HEK293 (cell line): ENCODE measurements at regions not wholly inside any gene's neighbourhood (a gene's known extent, or its start where the extent isn't known, plus 50 kb on each side); places are given as distances from the start of the nearest gene placed in this dataset.
"Not testable (repeated sequence)": the region's sequence is repeated elsewhere in the genome, so short reads cannot be mapped to it uniquely, and the experiment has no call there.

ENCODE experiments used
- CTCF ChIA-PET: fragments of 350-600 bp; formaldehyde crosslinking; extraction: SDS; loops from one replicate; lab custom pipeline; 2021; ENCODE audit warnings: antibody characterized with exemption; lab: Yijun Ruan, JAX
- POLR2A ChIA-PET: fragments of 300-600 bp; formaldehyde crosslinking; extraction: SDS; loops from one replicate; lab custom pipeline; 2020; ENCODE audit warnings: antibody characterized with exemption, inconsistent platforms; lab: Yijun Ruan, JAX
- H3K27ac ChIP-seq: fragments of 200-500 bp; sonication (Bioruptor generic); 2 replicates; pipeline ENCODE4 v1.5.1; 2014; ENCODE audit warnings: low read depth, low read length, control low read depth, inconsistent platforms; ENCODE audit errors: extremely low read depth
- H3K36me3 ChIP-seq, 2 experiments: fragments of 200-500 bp in 1 of 2; sonication (Bioruptor generic) in 1 of 2; 1 replicate in 1 of 2; 2 replicates in 1 of 2; pipeline ENCODE4 v1.5.1; 2014 to 2017; ENCODE audit warnings: inconsistent platforms in 2 of 2, low read length in 2 of 2; ENCODE audit not compliant: control insufficient read depth in 2 of 2, insufficient read depth in 1 of 2
- H3K4me1 ChIP-seq: fragments of 200-500 bp; sonication (Bioruptor generic); 2 replicates; pipeline ENCODE4 v1.5.1; 2014; ENCODE audit warnings: mild to moderate bottlenecking, low read length, inconsistent platforms; ENCODE audit not compliant: control insufficient read depth, insufficient read depth
- H3K4me3 ChIP-seq: 2 replicates; pipeline ENCODE4 v1.5.1; 2011; ENCODE audit warnings: low read depth, mild to moderate bottlenecking, control low read depth, low read length, moderate library complexity
- H3K9me3 ChIP-seq: fragments of 200-500 bp; sonication (Bioruptor generic); 2 replicates; pipeline ENCODE4 v1.5.1; 2014; ENCODE audit warnings: low read depth, low read length, inconsistent platforms; ENCODE audit not compliant: control insufficient read depth, insufficient read depth
- ELK4 ChIP-seq: IDR thresholded peaks from 2 replicates; pipeline ENCODE4 v1.6.1; 2011; ENCODE audit warnings: mild to moderate bottlenecking, low read depth, low read length, borderline replicate concordance
- REST ChIP-seq: fragments of 450-650 bp; formaldehyde crosslinking; IDR thresholded peaks from 2 replicates; pipeline ENCODE4 v1.5.1; 2016; ENCODE audit warnings: missing biosample characterization, missing genetic modification characterization
- TRIM28 ChIP-seq: IDR thresholded peaks from 2 replicates; pipeline ENCODE4 v1.6.1; 2011; ENCODE audit warnings: low read length, control low read depth, borderline replicate concordance
- YY1 ChIP-seq: fragments of 450-650 bp; formaldehyde crosslinking; IDR thresholded peaks from 2 replicates; pipeline ENCODE4 v1.5.1; 2018; ENCODE audit warnings: missing biosample characterization, missing genetic modification characterization
- ZBTB11 ChIP-seq: fragments of 450-650 bp; formaldehyde crosslinking; conservative IDR thresholded peaks from 2 replicates; pipeline ENCODE4 v1.5.1; 2016; ENCODE audit warnings: low read depth, missing biosample characterization, missing genetic modification characterization
- ZBTB20 ChIP-seq: fragments of 450-650 bp; formaldehyde crosslinking; IDR thresholded peaks from 2 replicates; pipeline ENCODE4 v1.5.1; 2016; ENCODE audit warnings: missing biosample characterization, missing genetic modification characterization
- ZBTB26 ChIP-seq: fragments of 450-650 bp; formaldehyde crosslinking; optimal IDR thresholded peaks from 2 replicates; pipeline ENCODE3; 2016; ENCODE audit warnings: missing biosample characterization, mild to moderate bottlenecking, missing genetic modification characterization
- ZBTB48 ChIP-seq: fragments of 450-650 bp; formaldehyde crosslinking; IDR thresholded peaks from 2 replicates; pipeline ENCODE4 v1.5.1; 2016; ENCODE audit warnings: missing biosample characterization, missing genetic modification characterization
- ZNF114 ChIP-seq: fragments of 450-650 bp; formaldehyde crosslinking; IDR thresholded peaks from 2 replicates; pipeline ENCODE4 v1.5.0; 2017; ENCODE audit warnings: missing biosample characterization, missing genetic modification characterization
- ZNF248 ChIP-seq: fragments of 450-650 bp; formaldehyde crosslinking; IDR thresholded peaks from 2 replicates; pipeline ENCODE4 v1.5.1; 2017; ENCODE audit warnings: missing biosample characterization, missing genetic modification characterization
- ZNF292 ChIP-seq: fragments of 450-650 bp; formaldehyde crosslinking; IDR thresholded peaks from 2 replicates; pipeline ENCODE4 v1.5.1; 2016; ENCODE audit warnings: low read depth, missing biosample characterization, missing genetic modification characterization, borderline replicate concordance
- ZNF394 ChIP-seq: fragments of 450-650 bp; formaldehyde crosslinking; IDR thresholded peaks from 2 replicates; pipeline ENCODE4 v1.5.1; 2016; ENCODE audit warnings: missing biosample characterization, missing genetic modification characterization, mild to moderate bottlenecking, moderate library complexity, borderline replicate concordance
- ZNF404 ChIP-seq: fragments of 450-650 bp; formaldehyde crosslinking; IDR thresholded peaks from 2 replicates; pipeline ENCODE4 v1.5.1; 2017; ENCODE audit warnings: missing biosample characterization, missing genetic modification characterization
- ZNF645 ChIP-seq: fragments of 450-650 bp; formaldehyde crosslinking; IDR thresholded peaks from 2 replicates; pipeline ENCODE4; 2016; ENCODE audit warnings: missing biosample characterization, missing genetic modification characterization
- ZNF654 ChIP-seq: fragments of 450-650 bp; formaldehyde crosslinking; IDR thresholded peaks from 2 replicates; pipeline ENCODE4 v1.5.1; 2016; ENCODE audit warnings: low read depth, missing biosample characterization, missing genetic modification characterization
- ZNF792 ChIP-seq: fragments of 450-650 bp; formaldehyde crosslinking; IDR thresholded peaks from 2 replicates; pipeline ENCODE4 v1.5.1; 2016; ENCODE audit warnings: missing biosample characterization, missing genetic modification characterization
- ZNF843 ChIP-seq: fragments of 450-650 bp; formaldehyde crosslinking; IDR thresholded peaks from 2 replicates; pipeline ENCODE4 v1.5.1; 2016; ENCODE audit warnings: missing biosample characterization, missing genetic modification characterization

- H3K9me3 ChIP-seq, H3K27ac ChIP-seq, H3K36me3 ChIP-seq, POLR2A ChIA-PET, H3K4me1 ChIP-seq, H3K4me3 ChIP-seq: not testable (repeated sequence)
- CTCF ChIA-PET, result interaction anchor here (3.7 kb wide), 1 partner anchor 10 kb away, joined by 21 read pairs; no protein-coding TSS in a partner anchor
Observed at GRCh38 chrX:132302687-132303086, 83.4 kb upstream of the RAP2C start.

GRCh38 chrX:132294776-132295495 lies 75.7 kb upstream of the RAP2C start:
- Histone ChIP-seq H3K36me3 (no peaks in the 10 kb centered on the region), H3K9me3 (no peaks in the 10 kb centered on the region), H3K4me3 (no peak overlapping the region), H3K27ac (no peak overlapping the region), H3K4me1 (no peaks in the 10 kb centered on the region)
- ChIA-PET CTCF (interaction anchor here (3.0 to 3.2 kb wide), 2 partner anchors 9 to 319 kb away, joined by 21 to 58 read pairs; no protein-coding TSS in a partner anchor), POLR2A (no interaction called here)
- TF ChIP-seq ZBTB48 (tag by site-specific recombination), result no peak
- no peak for TF ChIP-seq ZBTB26 (tag by site-specific recombination)
- TF ChIP-seq ZNF404 (tag by site-specific recombination), result no peak
- no peak for TF ChIP-seq ZNF292 (tag by site-specific recombination)
- TF ChIP-seq ZBTB11 (tag by site-specific recombination), result no peak
- no peak for TF ChIP-seq ZNF248 (tag by site-specific recombination)
- TF ChIP-seq ELK4, result no peak
- TF ChIP-seq ZNF792, result no peak
- TF ChIP-seq ZNF843, result no peak
- TF ChIP-seq YY1 (tag by site-specific recombination), result no peak
- TF ChIP-seq ZNF654 (tag by site-specific recombination), result no peak

- Histone ChIP-seq H3K36me3 (no peaks in the 10 kb centered on the region), H3K4me3 (no peak overlapping the region), H3K4me1 (no peaks in the 10 kb centered on the region), H3K27ac (no peak overlapping the region), H3K9me3 (no peaks in the 10 kb centered on the region)
- ChIA-PET POLR2A (no interaction called here), CTCF (interaction anchor here (0.5 to 3.2 kb wide), 9 partner anchors 10 to 498 kb away, joined by 3 to 58 read pairs (median 10); no protein-coding TSS in a partner anchor)
- TF ChIP-seq ZNF114, result no peak
- TF ChIP-seq ZBTB26 (tag by site-specific recombination), result no peak
- no peak for TF ChIP-seq ZNF645 (tag by site-specific recombination)
- TF ChIP-seq TRIM28, result no peak
- TF ChIP-seq ZBTB20 (tag by site-specific recombination), result no peak
- no peak for TF ChIP-seq REST
- TF ChIP-seq ZNF394 (tag by site-specific recombination), result no peak
Observed at GRCh38 chrX:132294192-132294591, 74.9 kb upstream of the RAP2C start.
